AG09309 (cell line): ENCODE measurements at regions not wholly inside any gene's neighbourhood (a gene's known extent, or its start where the extent isn't known, plus 50 kb on each side); places are given as distances from the start of the nearest gene placed in this dataset.

Experiments
- DNase-seq: peaks from one replicate; pipeline ENCODE4 v3.0.0-alpha.2; 2010; ENCODE audit warnings: low read depth
- H3K4me3 ChIP-seq: 2 replicates; pipeline ENCODE4 v1.5.1; 2011; ENCODE audit warnings: mild to moderate bottlenecking, low read depth, low read length, moderate library complexity; ENCODE audit not compliant: control insufficient read depth
- TF ChIP-seq, protein P1 (sequence below): IDR thresholded peaks from 2 replicates; pipeline ENCODE4 v1.5.1; 2011; ENCODE audit warnings: mild to moderate bottlenecking, low read depth, low read length, inconsistent platforms; ENCODE audit not compliant: insufficient read depth, control insufficient read depth; ENCODE audit errors: missing control alignments

DNA sequence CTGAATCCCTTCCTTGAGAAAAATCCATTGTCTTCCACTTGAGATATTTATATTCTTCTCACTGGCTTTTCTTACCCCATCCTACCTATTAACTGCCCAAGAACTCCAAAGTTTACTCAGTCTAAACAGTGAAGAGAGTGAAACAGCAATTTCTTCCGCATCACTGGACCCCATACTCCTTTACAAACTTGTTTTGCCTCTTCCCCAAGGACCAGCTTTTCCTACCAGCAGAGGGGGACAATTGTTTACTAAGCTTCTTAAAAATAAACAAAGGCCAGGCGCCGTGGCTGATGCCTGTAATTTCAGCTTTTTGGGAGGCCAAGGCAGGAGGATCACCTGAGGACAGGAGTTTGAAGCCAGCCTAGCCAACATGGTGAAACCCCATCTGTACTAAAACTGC lies 52.0 kb downstream of the LRATD1 start:
- no peak for DNase-seq
- no peak overlapping the region for H3K4me3 ChIP-seq
- TF ChIP-seq, protein P1, sequence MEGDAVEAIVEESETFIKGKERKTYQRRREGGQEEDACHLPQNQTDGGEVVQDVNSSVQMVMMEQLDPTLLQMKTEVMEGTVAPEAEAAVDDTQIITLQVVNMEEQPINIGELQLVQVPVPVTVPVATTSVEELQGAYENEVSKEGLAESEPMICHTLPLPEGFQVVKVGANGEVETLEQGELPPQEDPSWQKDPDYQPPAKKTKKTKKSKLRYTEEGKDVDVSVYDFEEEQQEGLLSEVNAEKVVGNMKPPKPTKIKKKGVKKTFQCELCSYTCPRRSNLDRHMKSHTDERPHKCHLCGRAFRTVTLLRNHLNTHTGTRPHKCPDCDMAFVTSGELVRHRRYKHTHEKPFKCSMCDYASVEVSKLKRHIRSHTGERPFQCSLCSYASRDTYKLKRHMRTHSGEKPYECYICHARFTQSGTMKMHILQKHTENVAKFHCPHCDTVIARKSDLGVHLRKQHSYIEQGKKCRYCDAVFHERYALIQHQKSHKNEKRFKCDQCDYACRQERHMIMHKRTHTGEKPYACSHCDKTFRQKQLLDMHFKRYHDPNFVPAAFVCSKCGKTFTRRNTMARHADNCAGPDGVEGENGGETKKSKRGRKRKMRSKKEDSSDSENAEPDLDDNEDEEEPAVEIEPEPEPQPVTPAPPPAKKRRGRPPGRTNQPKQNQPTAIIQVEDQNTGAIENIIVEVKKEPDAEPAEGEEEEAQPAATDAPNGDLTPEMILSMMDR, result no peak

DNA sequence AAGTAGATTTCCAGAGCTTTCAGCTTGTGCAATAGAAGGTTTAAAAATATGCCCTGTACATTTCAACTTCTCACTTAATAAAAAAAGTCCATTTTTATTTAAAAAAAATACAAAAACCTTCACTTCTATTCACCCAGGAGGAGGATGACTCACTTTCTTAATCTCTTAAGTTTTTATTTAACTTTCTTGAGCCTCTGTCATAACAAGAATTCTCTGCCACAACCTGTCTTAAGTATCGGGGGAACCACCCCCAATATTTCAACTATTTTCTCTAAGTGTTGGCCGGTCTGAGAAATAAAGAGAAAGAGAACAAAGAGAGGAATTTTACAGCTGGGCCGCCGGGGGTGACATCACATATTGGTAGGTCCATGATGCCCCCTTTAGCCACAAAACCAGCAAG lies 58.4 kb downstream of the LRATD1 start:
- H3K4me3 ChIP-seq, result no peak overlapping the region
- no peak for DNase-seq
- TF ChIP-seq, protein P1, result no peak

DNA sequence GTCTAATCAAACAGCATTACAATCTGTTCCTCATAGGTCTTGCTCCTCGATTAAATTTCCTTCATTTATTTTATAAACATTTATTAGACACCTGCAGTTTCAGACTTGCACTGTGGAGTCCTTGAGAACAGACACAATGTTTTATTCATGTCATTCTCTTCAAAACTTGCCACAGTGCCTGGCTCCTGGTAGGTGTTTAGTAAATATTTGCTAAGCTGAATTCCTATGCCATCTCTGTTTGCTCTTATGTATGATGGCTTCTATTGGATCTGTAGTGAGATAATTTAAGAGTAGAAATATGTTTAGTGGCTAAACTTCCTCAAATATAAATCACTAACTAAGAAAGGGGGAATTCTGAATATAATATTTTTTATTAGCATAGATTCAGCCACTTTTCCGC lies 61.4 kb downstream of the LRATD1 start:
- DNase-seq, result no peak
- TF ChIP-seq, protein P1, result no peak
- H3K4me3 ChIP-seq, result no peak overlapping the region

DNA sequence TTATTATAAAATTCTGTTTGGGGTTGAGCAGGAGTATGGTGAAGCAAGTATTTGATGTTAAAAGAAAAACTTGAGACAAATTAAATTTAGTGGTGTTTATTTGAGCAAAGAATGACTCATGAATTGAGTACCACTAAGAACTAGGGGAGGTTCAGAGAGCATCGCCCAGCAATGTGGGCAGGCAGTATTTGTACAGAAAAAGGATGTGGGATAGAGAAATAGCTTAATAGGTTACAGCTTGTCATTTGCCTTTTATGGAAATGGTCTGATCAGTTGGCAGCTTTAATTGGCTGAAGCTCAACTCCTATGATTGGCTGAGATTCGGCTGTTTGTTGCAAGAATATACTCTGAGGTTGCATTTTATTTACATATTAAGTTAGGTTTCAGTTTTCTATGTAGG lies 68.2 kb downstream of the LRATD1 start:
- no peak overlapping the region for H3K4me3 ChIP-seq
- TF ChIP-seq, protein P1, result no peak
- DNase-seq, result no peak

DNA sequence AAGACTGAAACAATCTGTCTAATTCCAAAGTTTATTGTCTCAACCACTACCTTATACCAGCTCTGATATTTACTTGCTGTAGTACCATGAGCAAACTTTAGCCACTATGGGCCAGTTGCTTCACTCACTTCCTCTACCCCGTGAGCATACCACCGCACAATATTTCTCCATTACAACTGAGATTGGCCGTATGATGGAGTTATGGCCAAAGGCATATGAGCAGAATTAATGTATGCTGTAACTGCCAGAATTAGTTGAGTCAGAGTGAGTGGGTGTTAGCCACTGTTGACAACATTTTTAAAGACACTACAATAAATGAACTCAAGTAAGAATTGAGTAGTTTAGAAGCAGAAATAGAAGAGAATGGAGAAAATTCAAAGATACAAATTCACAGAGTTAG lies 69.7 kb downstream of the LRATD1 start:
- TF ChIP-seq, protein P1, result no peak
- DNase-seq, result no peak

DNA sequence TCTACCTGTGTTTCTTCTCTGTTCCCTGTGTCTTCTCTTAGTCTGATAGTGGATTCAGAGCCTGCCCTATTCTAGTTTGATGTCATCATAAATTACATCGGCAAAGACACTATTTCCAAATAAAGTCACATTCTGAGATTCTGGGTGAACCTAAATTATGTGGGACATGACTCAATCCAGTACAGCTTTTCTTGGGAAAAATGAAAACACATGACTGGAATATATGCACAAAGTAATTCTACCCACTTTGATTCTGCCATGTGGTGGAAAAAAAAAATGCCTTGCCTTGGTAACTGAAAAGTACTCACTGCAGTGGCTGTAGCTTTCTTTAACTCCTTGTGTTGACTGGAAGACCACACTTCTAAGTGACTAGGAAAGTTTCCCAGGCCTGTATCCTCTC lies 73.7 kb downstream of the LRATD1 start:
- TF ChIP-seq, protein P1, result no peak
- H3K4me3 ChIP-seq, result no peak overlapping the region
- no peak for DNase-seq

More for the DNA sequence above, 69.7 kb downstream of the LRATD1 start:
- no peak overlapping the region for H3K4me3 ChIP-seq

DNA sequence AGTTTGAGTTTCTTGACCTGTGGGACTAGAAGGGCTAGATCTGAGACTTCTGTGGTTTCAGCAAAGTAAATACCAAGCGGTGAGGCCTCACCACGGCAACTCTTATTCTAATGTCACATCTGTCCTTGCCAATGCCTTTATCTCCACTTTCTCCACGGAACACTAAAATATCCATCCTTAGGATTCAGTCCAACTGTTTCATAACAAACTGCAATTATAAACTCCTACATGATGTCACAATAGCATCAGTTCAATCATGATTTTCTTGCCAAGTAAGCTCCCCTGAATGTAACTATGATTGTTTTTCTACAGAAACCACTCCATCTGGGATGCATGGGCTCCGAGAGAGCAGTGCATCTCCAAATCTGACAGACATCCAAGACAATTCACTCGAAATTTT lies 79.6 kb downstream of the LRATD1 start:
- no peak overlapping the region for H3K4me3 ChIP-seq
- TF ChIP-seq, protein P1, result no peak
- no peak for DNase-seq
